NCI-H82 treated with DMSO at 0.1 percent for 48 hours (cell line): ENCODE measurements at regions not wholly inside any gene's neighbourhood (a gene's known extent, or its start where the extent isn't known, plus 50 kb on each side); places are given as distances from the start of the nearest gene placed in this dataset.

Experiments used
- DNase-seq: peaks from one replicate; lab custom pipeline; 2025; ENCODE audit not compliant: unreplicated experiment; lab: John Stamatoyannopoulos, UW

- no peak for DNase-seq
These were observed 688.0 kb downstream of the KCNJ2 start for GRCh38 chr17:70857351-70857750.

GRCh38 chr17:70859829-70860228 lies 690.5 kb downstream of the KCNJ2 start:
- DNase-seq, result no peak

GRCh38 chr17:70862295-70862694 lies 693.0 kb downstream of the KCNJ2 start:
- no peak for DNase-seq

GRCh38 chr17:70863436-70864248 lies 694.3 kb downstream of the KCNJ2 start:
- DNase-seq, result no peak

- no peak for DNase-seq
These were observed 696.9 kb downstream of the KCNJ2 start for GRCh38 chr17:70865993-70866804.

- no peak for DNase-seq
These were observed 698.8 kb downstream of the KCNJ2 start for GRCh38 chr17:70868149-70868548.

- no peak for DNase-seq
These were observed 700.2 kb downstream of the KCNJ2 start for GRCh38 chr17:70869402-70870085.

- no peak for DNase-seq
These were observed 702.0 kb downstream of the KCNJ2 start for GRCh38 chr17:70871180-70871818.

GRCh38 chr17:70872103-70872502 lies 702.8 kb downstream of the KCNJ2 start:
- DNase-seq, result no peak

GRCh38 chr17:70875729-70876310 lies 706.5 kb downstream of the KCNJ2 start:
- no peak for DNase-seq

GRCh38 chr17:70878879-70879278 lies 709.5 kb downstream of the KCNJ2 start:
- DNase-seq, result no peak

GRCh38 chr17:70879401-70879800 lies 710.1 kb downstream of the KCNJ2 start:
- DNase-seq, result no peak

- no peak for DNase-seq
These were observed 711.8 kb downstream of the KCNJ2 start for GRCh38 chr17:70881093-70881492.

- DNase-seq, result no peak
These were observed 713.2 kb downstream of the KCNJ2 start for GRCh38 chr17:70882504-70882903.

GRCh38 chr17:70886648-70887047 lies 717.3 kb downstream of the KCNJ2 start:
- DNase-seq, result no peak

- DNase-seq, result no peak
These were observed 719.0 kb downstream of the KCNJ2 start for GRCh38 chr17:70888324-70888723.

GRCh38 chr17:70891306-70891705 lies 722.0 kb downstream of the KCNJ2 start:
- DNase-seq, result no peak

GRCh38 chr17:70892527-70892926 lies 723.2 kb downstream of the KCNJ2 start:
- no peak for DNase-seq

- DNase-seq, result no peak
These were observed 727.5 kb downstream of the KCNJ2 start for GRCh38 chr17:70896843-70897242.

GRCh38 chr17:70897446-70897845 lies 728.1 kb downstream of the KCNJ2 start:
- DNase-seq, result no peak

GRCh38 chr17:70901870-70902269 lies 732.5 kb downstream of the KCNJ2 start:
- no peak for DNase-seq
